HG03103 (cell line): ENCODE measurements at regions not wholly inside any gene's neighbourhood (a gene's known extent, or its start where the extent isn't known, plus 50 kb on each side); places are given as distances from the start of the nearest gene placed in this dataset.
"Not testable (repeated sequence)": the region's sequence is repeated elsewhere in the genome, so short reads cannot be mapped to it uniquely, and the experiment has no call there.

Experiments used
- ATAC-seq: cut with Tn5 transposase; IDR thresholded peaks from one replicate; pipeline ENCODE4 v1.9.1; 2021; ENCODE audit warnings: low read depth; ENCODE audit not compliant: unreplicated experiment

DNA sequence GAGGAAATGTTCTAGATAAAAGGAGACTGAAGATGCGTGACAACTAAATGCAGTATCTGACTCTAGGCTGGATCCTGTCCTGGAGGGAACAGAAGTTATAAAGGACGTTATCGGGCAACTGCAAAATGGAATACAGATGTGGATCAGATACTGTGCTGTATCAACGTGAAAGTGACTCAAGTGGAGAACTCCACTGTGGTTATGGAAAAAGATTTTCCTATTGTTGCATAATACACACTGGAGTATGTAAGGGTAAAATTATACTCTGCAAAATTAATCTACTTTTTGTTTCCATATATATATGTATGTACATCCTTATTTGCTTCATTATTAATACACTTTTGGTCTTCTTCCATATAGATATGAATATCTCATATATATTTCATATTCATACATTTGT is 654.0 kb downstream of the QKI start:
- no peak for ATAC-seq

DNA sequence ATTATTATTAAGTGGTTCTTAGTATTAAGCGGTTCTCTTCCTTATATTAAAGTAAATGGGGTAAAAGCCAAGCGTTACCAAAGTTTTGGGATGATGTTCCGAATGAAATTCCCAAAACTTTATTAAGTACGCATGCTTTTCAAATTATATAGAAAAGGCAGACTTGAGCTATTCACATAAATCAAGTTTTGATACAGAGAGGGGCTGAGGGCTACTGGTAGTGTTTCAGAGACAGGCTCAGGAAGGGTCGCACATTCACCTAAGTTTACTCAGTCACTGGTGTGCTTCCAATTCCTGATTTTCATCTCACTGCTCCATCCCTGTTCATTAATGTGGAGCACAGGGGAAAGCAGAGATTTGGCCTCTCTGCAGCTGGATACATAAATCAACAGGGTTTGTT is 652.2 kb downstream of the QKI start:
- no peak for ATAC-seq

DNA sequence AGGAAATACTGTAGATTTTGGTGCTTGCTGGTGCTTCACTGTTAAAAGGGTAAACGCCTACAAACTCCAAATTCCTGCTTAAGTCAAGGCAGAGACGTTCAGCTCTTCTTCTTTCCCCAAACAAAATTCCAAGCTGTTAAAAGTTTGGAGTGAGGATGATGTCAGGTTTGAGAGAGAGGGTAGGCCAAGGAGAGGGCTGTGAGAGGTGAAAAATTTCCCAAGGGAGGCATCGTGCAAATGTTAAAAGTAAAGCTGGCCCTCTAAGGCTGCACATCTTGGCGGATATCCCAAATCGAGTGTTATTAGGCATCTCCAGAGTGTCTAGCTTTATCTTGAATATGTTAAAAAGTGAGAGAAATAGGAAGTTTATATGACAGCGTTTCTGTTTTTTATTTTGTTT is 651.8 kb downstream of the QKI start:
- ATAC-seq = no peak

DNA sequence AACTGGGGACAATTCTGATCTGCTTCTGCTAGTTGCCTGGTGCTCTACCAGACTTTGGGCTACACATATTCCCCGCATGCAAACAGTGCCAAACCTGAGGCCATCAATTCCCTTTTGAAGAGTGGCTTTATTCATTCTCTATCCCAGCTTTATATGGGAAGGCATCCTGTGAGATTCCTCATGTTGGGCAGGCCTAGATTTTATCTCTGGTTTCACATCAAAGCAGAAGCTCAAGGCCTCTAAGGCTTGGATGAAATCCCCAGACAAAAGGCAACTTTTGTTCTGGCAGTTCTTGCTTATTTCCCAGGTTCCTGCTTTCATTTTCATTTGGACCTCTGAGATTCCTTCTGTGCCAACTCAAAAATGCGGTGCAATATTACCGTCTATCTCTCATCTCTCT is 648.8 kb downstream of the QKI start:
- no peak for ATAC-seq

DNA sequence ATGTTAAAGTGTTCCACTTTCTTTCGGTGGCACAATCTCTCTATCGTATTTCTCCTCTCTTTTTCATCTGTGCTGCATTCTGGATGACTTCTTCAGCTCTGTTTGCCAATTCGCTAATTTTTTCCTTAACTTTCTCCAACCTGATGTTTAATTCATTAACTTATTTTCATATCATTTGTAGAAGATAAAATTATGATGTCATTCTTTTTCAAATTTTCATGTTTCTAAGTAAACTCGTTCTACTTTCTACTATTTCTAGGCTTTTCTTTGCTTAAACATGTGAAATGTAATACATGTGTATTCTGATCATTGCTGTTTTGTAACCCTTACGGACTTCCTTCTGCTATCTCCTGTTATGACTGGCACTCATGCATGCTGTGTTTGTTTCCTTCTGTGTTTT is 648.4 kb downstream of the QKI start:
- ATAC-seq = no peak

DNA sequence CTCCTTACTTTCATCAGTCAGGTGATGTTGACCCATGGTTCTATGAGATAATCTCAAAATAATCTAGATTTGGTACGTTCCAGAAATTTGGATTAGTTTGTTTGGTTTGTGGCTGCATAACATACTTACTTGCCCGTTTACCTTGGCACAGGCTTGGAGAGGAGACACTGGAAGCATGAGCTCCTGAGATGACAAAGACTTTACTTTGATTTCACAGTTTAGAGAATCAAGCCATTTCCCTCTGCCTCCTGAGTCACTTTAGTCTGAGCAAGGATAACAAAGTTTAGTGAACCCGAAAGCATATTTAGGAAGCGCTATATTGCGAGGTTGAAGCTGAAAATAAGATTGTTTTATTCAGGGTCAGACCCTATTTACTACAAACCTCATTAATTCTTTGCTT is 643.4 kb downstream of the QKI start:
- ATAC-seq = no peak

DNA sequence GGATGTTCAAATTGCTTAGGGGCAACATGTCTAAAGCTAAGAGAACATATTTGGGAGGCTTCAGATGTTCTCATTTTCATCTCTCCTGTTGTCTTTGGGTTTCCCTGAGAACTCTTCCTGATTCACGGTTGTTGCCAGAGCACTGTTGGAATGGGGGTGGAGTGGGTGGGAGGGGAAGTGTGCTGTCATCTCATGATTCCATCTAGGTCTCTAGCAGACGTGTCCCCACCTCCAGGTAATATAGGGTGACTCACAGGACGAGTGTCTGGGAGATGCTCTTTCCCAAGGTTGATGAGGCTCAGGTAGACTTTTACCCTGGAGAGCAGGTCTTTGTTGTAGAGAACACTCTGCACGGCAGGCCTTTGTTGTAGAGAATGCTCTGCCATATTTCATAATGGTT is 636.9 kb downstream of the QKI start:
- ATAC-seq = no peak

DNA sequence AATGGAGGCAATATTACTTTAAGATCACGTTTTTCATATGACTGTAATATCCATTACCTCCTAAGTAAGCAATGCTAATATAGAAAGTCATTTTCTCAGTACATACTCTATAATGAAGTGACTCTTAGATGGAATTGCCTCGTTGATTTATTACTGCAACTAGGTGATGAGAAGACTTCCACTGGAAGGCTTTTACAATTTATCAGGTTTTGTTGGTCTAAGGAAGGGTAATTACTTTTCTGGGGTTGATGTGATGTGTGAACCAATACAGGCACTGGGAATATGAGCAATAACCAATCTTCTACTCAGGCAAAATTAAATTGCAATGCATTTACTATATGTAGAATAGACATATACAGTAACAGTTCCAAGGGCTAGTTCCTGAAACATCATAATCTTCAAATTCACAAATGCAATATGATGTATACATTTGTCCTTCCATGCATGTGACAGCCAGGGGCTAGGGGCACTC is 635.0 kb downstream of the QKI start:
- no peak for ATAC-seq

DNA sequence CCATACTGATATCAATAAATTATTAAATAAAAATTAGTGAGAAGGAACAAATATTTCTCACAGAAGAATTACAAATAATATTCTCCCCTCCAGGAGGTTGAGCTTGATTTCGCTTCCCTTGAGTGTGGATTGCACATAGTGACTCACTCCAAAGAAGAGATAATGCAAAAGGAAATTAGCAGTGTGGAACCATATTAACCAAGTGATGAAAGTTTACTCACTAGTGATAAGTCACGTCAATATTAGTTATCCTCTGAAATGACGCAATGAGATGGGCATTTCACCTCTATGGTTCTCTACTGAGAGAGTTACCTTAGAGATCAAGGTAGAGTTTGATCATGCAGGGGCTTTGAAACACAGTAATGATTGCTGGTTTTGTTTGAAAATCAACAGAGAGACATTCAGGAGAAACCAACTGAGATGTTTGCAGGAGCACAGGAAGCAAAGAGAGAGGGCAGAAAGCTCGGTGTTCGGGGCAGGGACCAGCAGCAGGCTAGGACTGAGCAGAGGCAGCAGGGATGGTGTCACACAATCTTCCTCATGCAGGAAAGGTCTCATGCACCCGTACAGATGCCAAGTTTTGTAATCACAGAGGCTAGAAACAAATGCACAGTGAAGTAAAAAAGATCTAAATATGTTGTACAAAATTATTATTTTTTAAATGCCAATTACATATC is 634.5 kb downstream of the QKI start:
- ATAC-seq = no peak

DNA sequence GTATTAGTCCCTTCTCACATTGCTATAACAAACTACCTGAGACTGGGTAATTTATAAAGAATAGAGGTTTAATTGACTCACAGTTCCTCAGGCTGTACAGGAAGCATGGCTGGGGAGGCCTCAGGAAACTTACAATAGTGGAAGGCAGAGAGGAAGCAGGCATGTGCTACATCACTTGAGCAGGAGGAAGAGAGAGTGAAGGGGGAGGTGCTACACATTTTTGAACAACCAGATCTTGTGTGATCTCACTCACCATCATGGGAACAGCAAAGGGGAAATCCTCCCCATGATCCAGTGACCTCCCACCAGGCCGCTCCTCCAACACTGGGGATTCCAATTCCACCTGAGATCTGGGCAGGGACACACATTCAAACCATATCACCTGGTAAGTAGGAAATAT is 630.6 kb downstream of the QKI start:
- ATAC-seq = no peak

DNA sequence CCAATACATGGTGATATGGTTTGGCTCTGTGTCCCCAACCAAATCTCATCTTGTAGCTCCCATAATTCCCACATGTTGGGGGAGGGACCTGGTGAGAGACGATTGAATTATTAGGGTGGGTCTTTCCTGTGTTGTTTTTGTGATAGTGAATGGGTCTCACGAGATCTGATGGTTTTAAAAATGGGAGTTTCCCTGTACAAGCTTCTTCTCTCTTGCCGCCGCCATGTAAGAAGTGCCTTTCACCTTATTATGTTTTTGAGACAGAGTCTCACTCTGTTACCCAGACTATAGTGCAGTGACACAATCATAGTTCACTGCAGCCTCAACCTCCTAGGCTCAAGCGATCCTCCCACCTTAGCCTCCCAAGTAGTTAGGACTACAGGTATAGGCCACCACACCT is 629.1 kb downstream of the QKI start:
- not testable (repeated sequence) for ATAC-seq

DNA sequence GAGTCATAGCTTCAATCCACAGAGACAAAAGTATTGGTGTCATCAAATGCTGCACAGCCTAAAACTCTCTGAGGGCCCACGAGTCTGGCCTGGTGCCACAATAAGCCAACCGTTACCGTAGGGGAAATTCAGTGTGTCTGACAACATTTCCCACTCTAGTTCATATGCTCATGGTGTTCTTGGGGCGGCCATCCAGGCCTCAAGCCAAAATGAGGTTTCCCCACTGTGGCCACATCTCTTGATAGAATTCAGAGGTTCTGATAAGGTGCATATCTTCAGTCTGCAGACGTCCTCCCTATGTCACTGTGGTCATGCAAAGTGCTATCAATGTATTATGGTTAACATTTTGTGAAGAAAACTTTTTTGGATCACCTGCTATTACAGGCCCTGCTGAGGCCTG is 627.7 kb downstream of the QKI start:
- ATAC-seq = no peak

DNA sequence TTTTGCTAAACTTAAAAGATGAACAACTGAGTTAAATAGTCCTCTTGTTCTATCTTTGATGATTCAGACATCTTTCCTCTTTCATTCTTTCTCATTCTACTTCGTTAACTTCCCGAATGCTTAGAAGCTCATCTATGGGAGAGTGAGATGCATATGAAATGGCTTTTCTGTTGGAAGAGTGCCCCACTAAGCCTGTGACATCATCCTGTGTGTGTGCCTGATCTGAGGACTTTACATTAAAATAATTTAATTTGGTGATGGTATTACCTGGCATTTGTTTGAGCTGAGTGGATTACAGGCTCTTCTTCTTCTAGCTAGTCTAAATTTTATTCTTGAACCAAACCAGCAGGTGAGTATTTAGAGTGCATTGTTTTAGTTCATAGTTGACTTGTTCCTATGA is 626.5 kb downstream of the QKI start:
- ATAC-seq = no peak

DNA sequence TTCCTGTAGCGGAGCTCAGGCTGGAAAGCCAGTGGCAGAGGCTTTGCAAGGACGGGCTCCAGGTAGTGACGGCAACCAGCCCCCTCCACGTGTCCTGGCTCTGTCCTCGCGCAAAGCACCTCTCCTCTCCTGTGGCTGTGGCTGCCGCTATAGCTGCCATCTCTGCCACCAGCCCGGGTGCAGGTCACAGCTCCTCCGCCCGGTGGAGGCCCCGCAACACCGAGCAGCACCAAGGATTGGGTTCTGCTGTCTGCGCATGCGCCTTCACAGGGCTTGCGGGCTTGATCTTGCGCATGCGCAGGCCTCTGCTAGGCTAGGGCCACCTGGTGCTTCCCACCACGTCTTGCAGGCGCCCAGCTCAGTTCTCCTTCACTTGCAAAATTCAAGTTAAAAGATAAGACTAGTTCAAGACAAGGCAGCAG is 625.4 kb downstream of the QKI start:
- no peak for ATAC-seq

DNA sequence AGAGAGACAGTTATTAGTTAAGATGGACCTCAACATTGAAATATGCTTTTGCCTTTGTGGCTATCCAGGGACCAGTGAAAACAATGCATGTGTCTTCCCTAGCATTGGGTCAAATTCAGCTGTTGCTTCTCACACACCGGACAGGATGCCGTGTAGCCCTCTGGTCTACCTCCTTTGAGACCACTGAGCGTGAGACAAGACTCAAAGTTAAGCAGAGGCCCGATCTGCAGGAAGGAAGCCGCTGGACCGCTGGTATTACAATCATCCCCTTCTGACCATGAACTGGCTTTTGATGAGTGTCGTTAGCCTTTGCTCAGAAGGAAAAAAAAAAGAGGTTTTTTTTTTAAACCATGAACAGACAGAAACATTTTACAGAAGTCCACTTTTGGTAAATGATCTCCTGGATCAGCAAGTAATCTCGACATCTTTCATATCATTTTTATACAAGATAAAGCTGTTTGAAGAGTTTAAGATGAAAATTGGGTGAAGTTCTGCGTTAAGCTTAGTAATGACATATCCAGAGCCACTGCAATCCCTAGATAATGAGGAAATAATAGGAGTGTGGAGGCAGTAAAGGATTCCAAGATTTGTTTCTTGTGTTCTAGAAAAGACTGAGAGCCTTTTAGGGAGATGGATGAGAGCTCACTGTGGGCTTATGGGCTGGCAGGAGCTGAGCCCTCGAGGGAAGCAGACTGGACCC is 622.8 kb downstream of the QKI start:
- no peak for ATAC-seq

DNA sequence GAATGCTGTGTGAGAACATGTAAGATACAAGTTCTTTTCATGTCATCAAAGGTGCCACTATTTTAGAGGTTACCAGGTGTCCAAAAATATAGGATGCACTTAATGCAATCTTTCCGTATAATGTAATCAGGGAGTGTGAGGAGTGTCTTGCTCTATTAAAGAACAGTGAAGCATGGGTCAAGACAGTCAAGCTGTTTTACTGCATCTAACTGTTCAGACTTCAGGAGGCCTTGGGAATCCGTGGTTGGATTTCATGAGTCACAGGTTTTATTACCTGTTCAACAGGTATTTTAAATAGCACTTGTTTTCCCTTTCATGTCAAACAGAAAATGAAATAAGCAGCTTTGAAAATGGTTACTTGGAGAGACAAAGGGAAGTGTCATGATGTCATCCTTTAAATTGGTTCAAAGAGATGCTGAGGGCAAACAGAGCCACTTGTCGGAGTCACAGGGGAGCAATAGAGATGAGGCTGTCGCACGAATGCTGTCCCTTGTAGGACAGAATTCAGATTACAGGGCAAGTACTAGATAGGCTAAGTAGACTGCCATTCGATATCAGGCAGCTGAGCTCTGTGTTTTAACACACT is 621.5 kb downstream of the QKI start:
- no peak for ATAC-seq

DNA sequence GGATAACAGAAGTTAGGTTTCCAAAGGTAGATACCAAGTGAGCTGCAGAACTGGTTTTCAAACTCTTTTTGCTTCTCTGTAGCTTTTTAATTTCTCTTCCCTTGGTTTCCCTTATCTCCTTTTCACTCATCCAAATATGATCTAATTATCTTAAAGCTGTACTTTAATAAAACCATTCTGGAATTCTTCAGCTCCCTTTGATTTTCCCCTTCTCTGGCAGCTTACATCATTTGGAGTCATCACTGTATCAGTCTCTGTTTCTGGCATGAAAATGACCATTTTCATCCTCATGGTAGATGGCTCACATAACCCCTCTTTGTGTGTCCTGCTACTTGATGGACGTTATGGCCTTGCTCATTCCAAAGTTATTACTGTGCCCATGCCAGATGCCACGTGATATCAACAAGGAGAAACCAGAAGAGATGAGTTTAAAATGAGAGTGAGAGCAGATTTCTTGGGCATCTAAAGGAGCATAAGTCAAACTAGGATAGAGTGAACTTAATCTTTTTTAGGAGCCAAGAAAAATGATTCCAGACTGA is 620.2 kb downstream of the QKI start:
- ATAC-seq = no peak

DNA sequence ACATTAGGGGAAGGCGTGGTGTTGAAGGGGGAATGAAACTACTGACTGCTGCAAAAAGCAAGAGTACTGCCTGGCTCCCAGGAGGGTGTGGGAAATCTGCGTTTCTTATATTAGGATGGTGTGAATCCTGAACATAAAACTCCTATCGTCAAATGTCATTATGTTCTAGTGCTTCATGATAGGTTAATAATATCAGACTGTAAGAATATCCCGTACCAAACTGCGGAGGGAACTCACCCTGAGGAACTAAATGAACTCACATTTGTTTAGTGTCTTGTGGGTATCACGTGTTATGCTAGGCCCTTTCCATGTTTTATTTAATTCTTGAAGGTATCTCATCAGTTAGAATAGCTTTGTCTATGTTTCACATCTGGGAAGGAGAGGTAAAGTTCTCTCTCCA is 610.7 kb downstream of the QKI start:
- no peak for ATAC-seq

DNA sequence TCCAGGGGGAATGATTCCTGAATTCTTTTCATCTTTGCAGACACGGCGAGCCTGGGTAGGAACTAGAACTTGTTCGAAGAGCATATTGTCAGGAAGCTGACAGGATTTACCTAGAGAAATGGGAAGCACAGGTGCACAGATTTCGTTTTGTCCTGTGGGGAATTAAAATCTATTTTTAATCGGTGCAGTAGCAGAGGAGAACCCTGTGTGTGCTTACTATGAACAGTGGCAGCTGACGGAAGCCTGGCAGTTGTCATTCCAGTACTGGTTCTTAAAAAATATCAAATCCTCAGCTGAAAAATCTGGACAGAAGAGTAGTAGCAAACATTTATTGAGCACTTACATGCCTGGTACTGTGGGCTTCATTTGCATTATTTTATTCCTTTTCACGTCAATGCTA is 609.0 kb downstream of the QKI start:
- no peak for ATAC-seq

DNA sequence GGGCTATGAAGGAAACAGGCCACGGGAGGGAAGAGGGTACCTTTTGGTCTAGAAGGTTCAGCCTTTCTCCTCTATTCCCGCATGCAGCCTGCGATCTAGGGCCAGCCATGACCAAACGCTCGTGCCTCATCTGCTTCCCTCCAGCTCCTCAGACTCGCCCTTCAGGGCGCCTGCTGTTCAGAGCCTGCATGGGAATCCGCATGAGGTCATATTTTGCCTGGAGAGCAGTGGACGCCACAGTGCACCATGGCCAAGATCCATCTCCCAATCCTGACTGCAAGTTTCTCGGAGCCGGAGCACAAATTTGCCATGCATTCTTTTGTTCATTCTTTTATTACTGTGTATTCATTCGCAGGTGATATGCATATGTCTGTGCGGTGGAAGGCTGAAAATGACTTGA is 608.1 kb downstream of the QKI start:
- ATAC-seq = no peak

DNA sequence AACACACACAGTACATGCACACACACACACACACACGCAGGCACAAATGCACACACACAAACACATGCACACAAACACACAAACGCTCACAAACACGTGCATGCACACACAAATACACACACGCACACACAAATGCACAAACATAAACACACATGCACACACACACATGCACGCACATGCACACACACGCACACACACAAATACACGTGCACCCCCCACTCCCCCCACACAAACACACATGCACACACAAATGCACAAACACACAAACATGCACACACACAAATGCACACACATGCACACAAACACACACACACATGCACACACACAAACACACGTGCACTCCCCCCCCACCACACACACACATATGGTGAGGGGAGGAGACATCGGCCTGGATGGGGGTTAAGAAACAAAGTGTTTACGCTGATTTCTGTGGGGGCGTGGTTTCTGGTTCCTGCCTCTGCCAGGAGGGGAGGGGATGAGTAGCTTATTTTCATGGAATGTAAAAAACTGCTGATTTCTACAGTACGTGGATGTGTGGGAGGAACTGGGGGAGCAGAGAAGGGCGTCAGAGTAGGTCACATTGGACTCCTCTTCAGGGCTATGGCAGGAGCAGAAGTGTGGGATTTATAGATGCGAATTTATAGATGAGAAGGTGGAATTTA is 607.2 kb downstream of the QKI start:
- ATAC-seq = no peak
